Stomach (tissue), 8 donors: ENCODE measurements at regions not wholly inside any gene's neighbourhood (a gene's known extent, or its start where the extent isn't known, plus 50 kb on each side); places are given as distances from the start of the nearest gene placed in this dataset.

ENCODE experiments used
- DNase-seq, 2 donors: peaks; one replicate each; pipeline versions ENCODE4 v3.0.0 to v3.0.0-alpha.2; 2013 to 2019
- H3K27ac ChIP-seq, 5 donors: fragments of 200-600 bp in 4 of 5; sonication (generic) in 4 of 5; one replicate each; pipeline ENCODE4 v1.5.1; 2013 to 2019; ENCODE audit warnings: mild to moderate bottlenecking in 1 of 5, moderate library complexity in 1 of 5
- H3K27me3 ChIP-seq, 3 donors: fragments of 200-600 bp; sonication (generic); one replicate each; pipeline ENCODE4 v1.5.1; 2017 to 2019; ENCODE audit warnings: mixed run types in 1 of 3
- H3K36me3 ChIP-seq, 4 donors: fragments of 200-600 bp; sonication (generic); 1 replicate in 3 of 4; 2 replicates in 1 of 4; pipeline ENCODE4 v1.5.1; 2016 to 2019
- H3K4me1 ChIP-seq, 4 donors: fragments of 200-600 bp; sonication (generic); one replicate each; pipeline ENCODE4 v1.5.1; 2016 to 2019
- H3K4me3 ChIP-seq, 4 donors: fragments of 200-600 bp; sonication (generic) in 3 of 4; one replicate each; pipeline ENCODE4 v1.5.1; 2016 to 2019; ENCODE audit warnings: mild to moderate bottlenecking in 1 of 4
- H3K9me3 ChIP-seq, 4 donors: fragments of 200-600 bp; sonication (generic); one replicate each; pipeline ENCODE4 v1.5.1; 2016 to 2019
- EP300 ChIP-seq: sonication (generic); formaldehyde crosslinking; IDR thresholded peaks from one replicate; pipeline ENCODE4 v1.6.1; 2017; ENCODE audit warnings: antibody characterized with exemption
- POLR2A ChIP-seq, 4 donors: fragments of 450-650 bp; IDR thresholded peaks; one replicate each; pipeline ENCODE4 v1.6.1; 2016; ENCODE audit warnings: antibody characterized with exemption in 4 of 4, control low read depth in 2 of 4, mild to moderate bottlenecking in 1 of 4, moderate library complexity in 1 of 4
- POLR2AphosphoS5 ChIP-seq, 3 donors: sonication (generic); formaldehyde crosslinking; IDR thresholded peaks; one replicate each; pipeline ENCODE4 v1.6.1; 2016; ENCODE audit warnings: antibody characterized with exemption in 3 of 3
- WGBS, 5 donors: extraction: QIAGEN DNeasy Blood & Tissue Kit in 3 of 5; methylation state at CpG; one replicate each; pipeline versions ENCODE4 v1.1.5 to v1.1.7; 2013 to 2018; 5-methylcytosine and 5-hydroxymethylcytosine counted together
- intact Hi-C: fragments of 100-400 bp; cut with DNase I; formaldehyde crosslinking; loops from one replicate; pipeline ENCODE4 v1.15.1; 2023; ENCODE audit warnings: low total_unique reads
- TF ChIP-seq, protein P1 (sequence below), 7 experiments: fragments of 450-650 bp in 4 of 7; fragments of 200-600 bp in 3 of 7; sonication (generic) in 3 of 7; IDR thresholded peaks; one replicate each; pipeline ENCODE4 v1.5.1; 2016 to 2019; ENCODE audit warnings: antibody characterized with exemption in 7 of 7, control low read depth in 2 of 7, mild to moderate bottlenecking in 1 of 7
- donor health status: healthy with polysubstance abuse.
- donor health status: Bipolar disorder and iron deficiency.
- donor health status: healthy.

DNA sequence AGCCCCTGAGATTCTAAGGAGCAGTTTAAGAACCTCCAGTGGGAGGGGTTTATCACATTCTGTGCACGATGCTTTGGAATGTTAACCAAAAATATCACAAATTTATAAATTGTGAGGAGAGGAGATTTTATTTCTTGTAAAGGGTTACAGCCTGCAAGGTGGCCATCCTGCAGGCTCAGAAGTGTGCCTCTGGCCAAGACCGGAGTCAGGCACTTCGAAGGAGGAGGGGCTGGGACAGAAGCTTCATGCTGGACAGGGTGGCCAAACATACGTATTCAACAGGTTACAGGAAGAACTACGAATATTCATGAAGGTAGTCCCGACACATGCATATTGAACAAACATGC is 144.1 kb upstream of the NCK2 start:
- H3K27me3 ChIP-seq = no peaks in the 10 kb centered on the region

DNA sequence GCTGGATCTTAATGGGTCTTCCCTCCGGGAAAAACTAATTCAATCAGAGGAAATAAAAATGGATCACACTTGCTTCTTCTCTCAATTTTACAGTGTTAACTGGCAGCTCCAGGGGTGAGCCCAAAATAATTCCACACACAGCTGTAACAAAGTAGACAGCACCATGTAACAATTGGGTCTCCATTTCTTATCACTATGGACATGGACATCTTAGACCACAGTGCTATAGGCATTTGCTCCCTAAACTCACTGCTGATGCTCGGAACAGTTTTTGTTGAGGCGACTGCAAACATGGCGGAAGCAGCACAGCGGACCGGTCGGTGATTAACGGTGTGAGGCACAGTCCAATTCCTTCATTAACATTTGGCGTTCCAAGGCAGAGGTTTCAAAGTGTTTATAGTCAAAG is 144.7 kb upstream of the NCK2 start:
- TF ChIP-seq POLR2AphosphoS5 (IDR thresholded peaks at IDR 0.05) = no peak
- TF ChIP-seq, protein P1, sequence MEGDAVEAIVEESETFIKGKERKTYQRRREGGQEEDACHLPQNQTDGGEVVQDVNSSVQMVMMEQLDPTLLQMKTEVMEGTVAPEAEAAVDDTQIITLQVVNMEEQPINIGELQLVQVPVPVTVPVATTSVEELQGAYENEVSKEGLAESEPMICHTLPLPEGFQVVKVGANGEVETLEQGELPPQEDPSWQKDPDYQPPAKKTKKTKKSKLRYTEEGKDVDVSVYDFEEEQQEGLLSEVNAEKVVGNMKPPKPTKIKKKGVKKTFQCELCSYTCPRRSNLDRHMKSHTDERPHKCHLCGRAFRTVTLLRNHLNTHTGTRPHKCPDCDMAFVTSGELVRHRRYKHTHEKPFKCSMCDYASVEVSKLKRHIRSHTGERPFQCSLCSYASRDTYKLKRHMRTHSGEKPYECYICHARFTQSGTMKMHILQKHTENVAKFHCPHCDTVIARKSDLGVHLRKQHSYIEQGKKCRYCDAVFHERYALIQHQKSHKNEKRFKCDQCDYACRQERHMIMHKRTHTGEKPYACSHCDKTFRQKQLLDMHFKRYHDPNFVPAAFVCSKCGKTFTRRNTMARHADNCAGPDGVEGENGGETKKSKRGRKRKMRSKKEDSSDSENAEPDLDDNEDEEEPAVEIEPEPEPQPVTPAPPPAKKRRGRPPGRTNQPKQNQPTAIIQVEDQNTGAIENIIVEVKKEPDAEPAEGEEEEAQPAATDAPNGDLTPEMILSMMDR (IDR thresholded peaks at IDR 0.05) = no peak
- no peak for TF ChIP-seq EP300
- no peak for TF ChIP-seq POLR2A (IDR thresholded peaks at IDR 0.05)
- Histone ChIP-seq H3K4me1 (peaks cover 0 to 30% (median 18%) of the 10 kb centered on the region in 4 donors), H3K4me3 (no peak overlapping the region), H3K9me3 (no peaks in the 10 kb centered on the region), H3K27ac (peak overlapping the region in 3 of 5 donors; percentile 60 to 72 (median 70)), H3K36me3 (no peaks in the 10 kb centered on the region), H3K27me3 (no peaks in the 10 kb centered on the region)
- no peak for DNase-seq
- intact Hi-C loops = no loop called here
- 74 to 81% (median 78%) methylated on average over 9 of the region's 9 CpGs for WGBS, 5 donors

More for the DNA sequence above, 144.1 kb upstream of the NCK2 start:
- peak overlapping the region; percentile 23 to 72 (median 63) for H3K27ac ChIP-seq
- no peak overlapping the region for H3K4me3 ChIP-seq
- 19 to 56% (median 30%) methylated on average over 6 of the region's 6 CpGs for WGBS, 5 donors
- intact Hi-C loops = no loop called here
- peaks cover 0 to 34% (median 23%) of the 10 kb centered on the region in 4 donors for H3K4me1 ChIP-seq
- no peaks in the 10 kb centered on the region for H3K36me3 ChIP-seq
- DNase-seq = no peak
- TF ChIP-seq, protein P1 (IDR thresholded peaks at IDR 0.05) = no peak
- TF ChIP-seq POLR2A (IDR thresholded peaks at IDR 0.05) (no peak), EP300 (no peak), POLR2AphosphoS5 (IDR thresholded peaks at IDR 0.05) (no peak)
- no peaks in the 10 kb centered on the region for H3K9me3 ChIP-seq

DNA sequence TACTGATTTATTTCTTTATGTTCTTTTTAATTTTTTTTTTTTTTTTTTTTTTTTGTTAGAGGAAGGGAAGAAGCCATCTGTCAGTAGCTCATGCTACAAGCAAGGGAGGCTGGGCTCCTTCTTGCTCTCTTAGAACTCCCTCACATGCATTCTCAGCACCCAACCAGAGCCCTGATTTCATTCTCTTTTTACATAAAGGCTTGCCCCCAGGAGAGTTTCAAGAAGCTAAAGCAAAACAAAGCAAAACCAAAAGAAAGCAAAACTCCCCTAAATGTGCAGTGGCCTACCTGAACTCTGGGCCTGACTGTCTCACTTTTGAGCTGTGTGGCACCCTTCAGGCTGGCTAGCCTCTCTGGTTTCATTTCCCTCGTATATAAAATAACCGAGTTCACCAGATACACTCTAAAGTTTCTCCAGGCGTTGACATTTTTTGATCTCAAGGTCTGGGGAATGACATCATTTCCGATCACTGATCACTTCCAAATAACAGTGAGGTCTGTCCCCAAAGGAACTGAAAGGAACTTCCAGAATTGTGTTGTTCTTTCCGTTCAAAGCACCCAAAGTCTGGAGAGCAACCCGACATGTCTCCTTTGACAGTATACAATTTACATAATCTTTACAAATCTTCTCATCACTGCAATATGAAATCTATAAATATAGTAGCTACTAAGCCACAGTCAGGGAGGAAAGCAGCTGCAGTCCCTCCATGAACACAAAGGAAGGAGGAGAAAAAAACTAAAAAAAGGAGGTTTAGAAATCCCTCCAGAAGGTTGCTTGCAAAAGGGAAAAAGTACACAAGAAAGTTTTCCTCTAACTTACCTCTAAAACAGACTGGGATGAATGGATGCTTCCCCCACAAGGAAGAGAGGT is 145.6 kb upstream of the NCK2 start:
- 71 to 95% (median 89%) methylated on average over 6 of the region's 6 CpGs for WGBS, 5 donors
- H3K36me3 ChIP-seq = no peaks in the 10 kb centered on the region
- no peaks in the 10 kb centered on the region for H3K27me3 ChIP-seq
- no peak overlapping the region for H3K27ac ChIP-seq
- intact Hi-C loops = no loop called here
- DNase-seq = no peak
- peaks cover 0 to 20% (median 13%) of the 10 kb centered on the region in 4 donors for H3K4me1 ChIP-seq
- H3K9me3 ChIP-seq = no peaks in the 10 kb centered on the region
- H3K4me3 ChIP-seq = no peak overlapping the region
- no peak for TF ChIP-seq POLR2A (IDR thresholded peaks at IDR 0.05)
- TF ChIP-seq, protein P1 (IDR thresholded peaks at IDR 0.05) = no peak
- TF ChIP-seq POLR2AphosphoS5 (IDR thresholded peaks at IDR 0.05) = no peak
- TF ChIP-seq EP300 = no peak

DNA sequence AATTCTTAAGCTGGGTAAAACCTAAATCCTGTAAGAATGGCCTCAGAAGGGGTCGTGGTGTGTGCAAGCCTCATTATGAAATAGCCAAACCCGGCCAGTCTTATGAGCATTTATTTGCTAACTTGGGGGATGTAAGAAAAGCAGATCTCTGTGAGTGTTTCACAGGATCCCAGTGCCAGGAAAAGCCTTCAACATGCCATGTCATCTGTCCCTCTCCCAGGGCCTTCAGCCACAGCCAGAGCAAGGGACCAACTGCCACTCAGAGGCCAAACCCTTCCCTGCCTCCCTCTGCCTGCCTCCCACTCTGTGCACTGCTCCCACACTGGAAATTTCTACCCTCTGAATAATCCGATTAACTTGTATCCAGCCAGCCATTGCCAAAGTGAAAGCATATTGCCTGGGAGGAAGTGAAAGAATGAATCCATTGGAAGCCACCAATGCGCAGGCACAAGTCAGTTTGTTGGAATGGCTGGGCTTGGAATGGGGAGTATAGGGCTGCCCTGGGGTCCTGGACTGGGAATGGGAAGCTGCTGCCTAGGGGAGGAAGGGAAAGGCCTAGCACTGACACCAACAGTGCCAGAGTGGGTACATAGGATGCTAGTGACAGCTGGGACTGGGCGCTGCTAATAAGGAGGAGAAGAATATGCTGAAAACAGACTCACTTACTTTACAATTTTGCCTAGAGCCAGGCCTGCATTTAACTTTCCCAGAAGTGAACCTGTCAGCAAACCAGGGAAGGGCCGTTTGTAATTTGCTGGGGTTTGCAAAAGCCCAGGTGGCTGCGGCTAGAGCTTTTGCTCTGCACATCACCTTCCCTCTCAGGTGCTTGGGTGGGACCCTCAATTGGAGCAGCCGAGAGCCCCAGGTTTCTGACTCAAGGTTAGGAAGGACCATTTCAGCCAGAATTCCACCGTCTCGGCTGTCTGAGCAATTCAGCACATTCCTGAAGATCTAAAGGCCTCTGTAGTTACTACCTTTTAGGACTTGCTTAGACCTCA is 146.6 kb upstream of the NCK2 start:
- Histone ChIP-seq H3K9me3 (no peaks in the 10 kb centered on the region), H3K27ac (peak overlapping the region in 3 of 5 donors; percentile 5 to 40 (median 14)), H3K36me3 (no peaks in the 10 kb centered on the region), H3K27me3 (no peaks in the 10 kb centered on the region), H3K4me1 (peaks cover 0 to 18% (median 13%) of the 10 kb centered on the region in 4 donors), H3K4me3 (no peak overlapping the region)
- intact Hi-C loops = no loop called here
- no peak for DNase-seq
- WGBS, 5 donors = 87 to 91% (median 88%) methylated on average over 10 of the region's 10 CpGs
- no peak for TF ChIP-seq POLR2A (IDR thresholded peaks at IDR 0.05)
- TF ChIP-seq, protein P1 (IDR thresholded peaks at IDR 0.05) = no peak
- TF ChIP-seq POLR2AphosphoS5 (IDR thresholded peaks at IDR 0.05) = no peak
- no peak for TF ChIP-seq EP300
